ENCODE measurements at regions not wholly inside any gene's neighbourhood (a gene's known extent, or its start where the extent isn't known, plus 50 kb on each side); places are given as distances from the start of the nearest gene placed in this dataset.

GRCh38 chr1:80827666-80828065 lies 973.1 kb upstream of the ADGRL2 start:
- Histone ChIP-seq H3K27me3 (ENCODE audit: control insufficient read depth in 3 of 3, insufficient read depth in 3 of 3, low read length in 3 of 3) (no peaks in the 10 kb centered on the region), H3K27ac (ENCODE audit: low read depth, low read length) (no peak overlapping the region), H3K4me1 (ENCODE audit: control insufficient read depth in 3 of 3, insufficient read depth in 3 of 3, low read length in 3 of 3) (no peaks in the 10 kb centered on the region), H3K9ac (ENCODE audit: low read depth in 1 of 3, low read length in 3 of 3) (no peak overlapping the region), H3K4me3 (ENCODE audit: low read length in 3 of 3) (no peak overlapping the region), H3K9me3 (ENCODE audit: control insufficient read depth in 3 of 3, low read length in 3 of 3) (no peaks in the 10 kb centered on the region), H3K36me3 (ENCODE audit: control insufficient read depth in 3 of 3, insufficient read depth in 3 of 3, low read length in 3 of 3) (no peaks in the 10 kb centered on the region)

GRCh38 chr1:80825067-80825466 lies 975.7 kb upstream of the ADGRL2 start:
- Histone ChIP-seq H3K9me3 (ENCODE audit: control insufficient read depth in 3 of 3, low read length in 3 of 3) (no peaks in the 10 kb centered on the region), H3K9ac (ENCODE audit: low read depth in 1 of 3, low read length in 3 of 3) (no peak overlapping the region)

GRCh38 chr1:80818211-80818610 lies 982.5 kb upstream of the ADGRL2 start:
- H3K36me3 ChIP-seq (ENCODE audit: control insufficient read depth in 3 of 3, insufficient read depth in 3 of 3, low read length in 3 of 3): no peaks in the 10 kb centered on the region
- H3K27ac ChIP-seq (ENCODE audit: low read depth, low read length): no peak overlapping the region
- no peak overlapping the region for H3K9ac ChIP-seq (ENCODE audit: low read depth in 1 of 3, low read length in 3 of 3)
- no peaks in the 10 kb centered on the region for H3K9me3 ChIP-seq (ENCODE audit: control insufficient read depth in 3 of 3, low read length in 3 of 3)
- no peaks in the 10 kb centered on the region for H3K4me1 ChIP-seq (ENCODE audit: control insufficient read depth in 3 of 3, insufficient read depth in 3 of 3, low read length in 3 of 3)
- H3K4me3 ChIP-seq (ENCODE audit: low read length in 3 of 3): no peak overlapping the region
- no peaks in the 10 kb centered on the region for H3K27me3 ChIP-seq (ENCODE audit: control insufficient read depth in 3 of 3, insufficient read depth in 3 of 3, low read length in 3 of 3)

More at GRCh38 chr1:80825067-80825466, 975.7 kb upstream of the ADGRL2 start:
- Histone ChIP-seq H3K27ac (ENCODE audit: low read depth, low read length) (no peak overlapping the region), H3K36me3 (ENCODE audit: control insufficient read depth in 3 of 3, insufficient read depth in 3 of 3, low read length in 3 of 3) (no peaks in the 10 kb centered on the region), H3K4me3 (ENCODE audit: low read length in 3 of 3) (no peak overlapping the region), H3K27me3 (ENCODE audit: control insufficient read depth in 3 of 3, insufficient read depth in 3 of 3, low read length in 3 of 3) (no peaks in the 10 kb centered on the region), H3K4me1 (ENCODE audit: control insufficient read depth in 3 of 3, insufficient read depth in 3 of 3, low read length in 3 of 3) (no peaks in the 10 kb centered on the region)

- Histone ChIP-seq H3K9ac (ENCODE audit: low read depth in 1 of 3, low read length in 3 of 3) (no peak overlapping the region), H3K27ac (ENCODE audit: low read depth, low read length) (no peak overlapping the region), H3K4me1 (ENCODE audit: control insufficient read depth in 3 of 3, insufficient read depth in 3 of 3, low read length in 3 of 3) (no peaks in the 10 kb centered on the region), H3K4me3 (ENCODE audit: low read length in 3 of 3) (no peak overlapping the region), H3K36me3 (ENCODE audit: control insufficient read depth in 3 of 3, insufficient read depth in 3 of 3, low read length in 3 of 3) (no peaks in the 10 kb centered on the region), H3K9me3 (ENCODE audit: control insufficient read depth in 3 of 3, low read length in 3 of 3) (no peaks in the 10 kb centered on the region), H3K27me3 (ENCODE audit: control insufficient read depth in 3 of 3, insufficient read depth in 3 of 3, low read length in 3 of 3) (no peaks in the 10 kb centered on the region)
These were observed 992.8 kb upstream of the ADGRL2 start for GRCh38 chr1:80807981-80808380.

- Histone ChIP-seq H3K27me3 (ENCODE audit: control insufficient read depth in 3 of 3, insufficient read depth in 3 of 3, low read length in 3 of 3) (no peaks in the 10 kb centered on the region), H3K4me1 (ENCODE audit: control insufficient read depth in 3 of 3, insufficient read depth in 3 of 3, low read length in 3 of 3) (no peaks in the 10 kb centered on the region), H3K36me3 (ENCODE audit: control insufficient read depth in 3 of 3, insufficient read depth in 3 of 3, low read length in 3 of 3) (no peaks in the 10 kb centered on the region), H3K9me3 (ENCODE audit: control insufficient read depth in 3 of 3, low read length in 3 of 3) (no peaks in the 10 kb centered on the region), H3K4me3 (ENCODE audit: low read length in 3 of 3) (no peak overlapping the region), H3K9ac (ENCODE audit: low read depth in 1 of 3, low read length in 3 of 3) (no peak overlapping the region), H3K27ac (ENCODE audit: low read depth, low read length) (no peak overlapping the region)
These were observed 994.3 kb upstream of the ADGRL2 start for GRCh38 chr1:80806431-80806830.

- H3K27ac ChIP-seq (ENCODE audit: low read depth, low read length): no peak overlapping the region
- H3K4me3 ChIP-seq (ENCODE audit: low read length in 3 of 3): no peak overlapping the region
- no peaks in the 10 kb centered on the region for H3K36me3 ChIP-seq (ENCODE audit: control insufficient read depth in 3 of 3, insufficient read depth in 3 of 3, low read length in 3 of 3)
- H3K27me3 ChIP-seq (ENCODE audit: control insufficient read depth in 3 of 3, insufficient read depth in 3 of 3, low read length in 3 of 3): no peaks in the 10 kb centered on the region
- H3K9ac ChIP-seq (ENCODE audit: low read depth in 1 of 3, low read length in 3 of 3): no peak overlapping the region
- no peaks in the 10 kb centered on the region for H3K4me1 ChIP-seq (ENCODE audit: control insufficient read depth in 3 of 3, insufficient read depth in 3 of 3, low read length in 3 of 3)
- no peaks in the 10 kb centered on the region for H3K9me3 ChIP-seq (ENCODE audit: control insufficient read depth in 3 of 3, low read length in 3 of 3)
These were observed 999.0 kb upstream of the ADGRL2 start for GRCh38 chr1:80801695-80802094.

GRCh38 chr1:80799457-80799856 lies 1001.3 kb upstream of the ADGRL2 start:
- Histone ChIP-seq H3K9ac (ENCODE audit: low read depth in 1 of 3, low read length in 3 of 3) (no peak overlapping the region), H3K27me3 (ENCODE audit: control insufficient read depth in 3 of 3, insufficient read depth in 3 of 3, low read length in 3 of 3) (no peaks in the 10 kb centered on the region), H3K4me1 (ENCODE audit: control insufficient read depth in 3 of 3, insufficient read depth in 3 of 3, low read length in 3 of 3) (no peaks in the 10 kb centered on the region), H3K9me3 (ENCODE audit: control insufficient read depth in 3 of 3, low read length in 3 of 3) (no peaks in the 10 kb centered on the region), H3K36me3 (ENCODE audit: control insufficient read depth in 3 of 3, insufficient read depth in 3 of 3, low read length in 3 of 3) (no peaks in the 10 kb centered on the region), H3K4me3 (ENCODE audit: low read length in 3 of 3) (no peak overlapping the region), H3K27ac (ENCODE audit: low read depth, low read length) (no peak overlapping the region)

GRCh38 chr1:80779275-80779674 lies 1021.5 kb upstream of the ADGRL2 start:
- Histone ChIP-seq H3K9ac (ENCODE audit: low read depth in 1 of 3, low read length in 3 of 3) (no peak overlapping the region), H3K27me3 (ENCODE audit: control insufficient read depth in 3 of 3, insufficient read depth in 3 of 3, low read length in 3 of 3) (no peaks in the 10 kb centered on the region), H3K9me3 (ENCODE audit: control insufficient read depth in 3 of 3, low read length in 3 of 3) (peaks cover 0 to 2% (median 0%) of the 10 kb centered on the region in 3 donors)

GRCh38 chr1:80778094-80778840 lies 1022.5 kb upstream of the ADGRL2 start:
- no peak overlapping the region for H3K9ac ChIP-seq (ENCODE audit: low read depth in 1 of 3, low read length in 3 of 3)
- no peak overlapping the region for H3K4me3 ChIP-seq (ENCODE audit: low read length in 3 of 3)
- no peaks in the 10 kb centered on the region for H3K27me3 ChIP-seq (ENCODE audit: control insufficient read depth in 3 of 3, insufficient read depth in 3 of 3, low read length in 3 of 3)
- H3K9me3 ChIP-seq (ENCODE audit: control insufficient read depth in 3 of 3, low read length in 3 of 3): peaks cover 0 to 2% (median 0%) of the 10 kb centered on the region in 3 donors
- H3K36me3 ChIP-seq (ENCODE audit: control insufficient read depth in 3 of 3, insufficient read depth in 3 of 3, low read length in 3 of 3): no peaks in the 10 kb centered on the region
- H3K4me1 ChIP-seq (ENCODE audit: control insufficient read depth in 3 of 3, insufficient read depth in 3 of 3, low read length in 3 of 3): no peaks in the 10 kb centered on the region
- no peak overlapping the region for H3K27ac ChIP-seq (ENCODE audit: low read depth, low read length)

More at GRCh38 chr1:80779275-80779674, 1021.5 kb upstream of the ADGRL2 start:
- H3K4me1 ChIP-seq (ENCODE audit: control insufficient read depth in 3 of 3, insufficient read depth in 3 of 3, low read length in 3 of 3): no peaks in the 10 kb centered on the region
- no peak overlapping the region for H3K27ac ChIP-seq (ENCODE audit: low read depth, low read length)
- no peak overlapping the region for H3K4me3 ChIP-seq (ENCODE audit: low read length in 3 of 3)
- H3K36me3 ChIP-seq (ENCODE audit: control insufficient read depth in 3 of 3, insufficient read depth in 3 of 3, low read length in 3 of 3): no peaks in the 10 kb centered on the region

GRCh38 chr1:80776266-80776665 lies 1024.5 kb upstream of the ADGRL2 start:
- Histone ChIP-seq H3K27me3 (ENCODE audit: control insufficient read depth in 3 of 3, insufficient read depth in 3 of 3, low read length in 3 of 3) (no peaks in the 10 kb centered on the region), H3K4me1 (ENCODE audit: control insufficient read depth in 3 of 3, insufficient read depth in 3 of 3, low read length in 3 of 3) (no peaks in the 10 kb centered on the region), H3K4me3 (ENCODE audit: low read length in 3 of 3) (no peak overlapping the region), H3K27ac (ENCODE audit: low read depth, low read length) (no peak overlapping the region), H3K9me3 (ENCODE audit: control insufficient read depth in 3 of 3, low read length in 3 of 3) (peaks cover 0 to 1% (median 0%) of the 10 kb centered on the region in 3 donors), H3K9ac (ENCODE audit: low read depth in 1 of 3, low read length in 3 of 3) (no peak overlapping the region), H3K36me3 (ENCODE audit: control insufficient read depth in 3 of 3, insufficient read depth in 3 of 3, low read length in 3 of 3) (no peaks in the 10 kb centered on the region)
